ENCODE measurements at regions not wholly inside any gene's neighbourhood (a gene's known extent, or its start where the extent isn't known, plus 50 kb on each side); places are given as distances from the start of the nearest gene placed in this dataset.
"Not testable (repeated sequence)": the region's sequence is repeated elsewhere in the genome, so short reads cannot be mapped to it uniquely, and the experiment has no call there.

DNA sequence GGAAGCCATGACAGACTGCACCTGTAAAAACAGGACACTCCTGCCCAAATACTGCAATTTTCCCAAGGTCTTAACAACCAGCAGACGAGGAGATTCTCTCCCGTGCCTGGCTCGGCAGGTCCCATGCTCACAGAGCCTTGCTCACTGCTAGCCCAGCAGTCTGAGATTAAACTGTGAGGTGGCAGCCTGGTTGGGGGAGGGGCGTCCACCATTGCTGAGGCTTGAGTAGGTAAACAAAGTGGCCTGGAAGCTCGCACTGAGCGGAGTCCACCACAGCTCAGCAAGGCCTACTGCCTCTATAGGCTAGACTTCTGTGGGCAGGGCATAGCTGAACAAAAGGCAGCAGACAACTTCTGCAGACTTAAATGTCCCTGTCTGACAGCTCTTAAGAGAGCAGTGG, 80.3 kb downstream of the ANXA5 start:
- not testable (repeated sequence) for DNase-seq

DNA sequence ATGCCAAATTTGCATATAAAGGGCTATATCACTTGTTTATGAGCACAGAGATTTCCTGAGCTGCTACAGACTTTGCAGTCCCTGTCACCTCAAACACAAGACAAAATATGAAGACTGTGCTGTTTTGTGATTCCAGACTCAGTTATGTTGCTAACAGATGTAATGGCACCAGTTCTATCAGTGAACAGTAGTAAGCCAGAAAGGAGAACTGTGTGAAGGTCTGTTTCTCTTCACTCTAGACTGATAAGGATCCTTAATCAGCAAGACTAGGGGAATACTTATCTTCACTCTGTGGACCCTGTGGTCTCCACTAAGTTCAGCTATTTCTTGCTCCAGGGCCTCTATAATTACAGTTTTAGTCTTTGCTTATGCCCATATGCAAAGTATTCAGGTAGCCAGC, 82.7 kb downstream of the ANXA5 start:
- DNase-seq, result no peak

DNA sequence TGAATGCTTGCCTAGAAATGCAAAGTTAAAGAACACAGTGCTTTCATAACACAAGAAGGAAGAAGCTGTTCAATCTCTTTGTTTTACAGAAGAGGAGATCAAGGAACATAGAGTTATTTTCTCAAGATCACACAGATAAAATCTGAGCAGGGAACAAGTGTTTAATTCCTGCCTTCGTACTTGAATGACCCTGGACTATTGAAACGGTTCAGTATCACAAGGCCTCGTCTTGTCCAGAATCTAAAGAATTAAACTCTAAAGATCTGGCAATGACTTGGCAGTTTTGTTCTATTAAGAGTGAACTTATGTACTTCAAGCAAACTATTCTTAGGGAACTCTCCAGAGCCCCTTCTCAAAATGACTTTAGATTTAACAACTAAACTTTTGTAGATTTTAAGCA, 97.7 kb downstream of the ANXA5 start:
- DNase-seq, result no peak

DNA sequence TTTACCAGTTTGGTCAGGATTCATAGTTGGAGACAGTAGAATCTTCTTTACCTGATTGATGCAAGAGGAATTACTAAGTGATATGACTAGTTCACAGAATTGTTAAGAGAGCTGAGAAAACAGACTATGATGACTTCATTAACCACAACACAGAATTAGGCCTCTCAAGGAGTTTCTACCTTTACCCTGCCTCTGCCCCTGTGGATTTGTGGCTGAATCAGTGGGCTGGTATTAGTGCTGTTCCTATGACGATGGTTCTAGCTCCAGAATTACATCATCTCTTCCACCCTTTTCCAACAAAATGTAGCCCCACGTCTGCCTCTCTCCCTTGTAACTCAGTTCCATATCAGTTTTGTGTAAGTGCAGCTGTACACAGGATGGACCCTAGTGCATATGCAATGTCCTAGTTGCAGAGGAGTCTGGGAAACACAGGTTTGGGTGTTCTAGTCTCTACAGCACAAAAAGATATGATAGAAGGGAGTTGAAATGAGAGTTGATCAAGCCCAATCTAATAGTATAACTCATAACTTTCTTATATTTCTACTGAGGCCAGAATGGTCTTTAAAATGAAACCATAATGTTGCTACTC, 99.3 kb downstream of the ANXA5 start:
- peak; percentile 95 for DNase-seq

DNA sequence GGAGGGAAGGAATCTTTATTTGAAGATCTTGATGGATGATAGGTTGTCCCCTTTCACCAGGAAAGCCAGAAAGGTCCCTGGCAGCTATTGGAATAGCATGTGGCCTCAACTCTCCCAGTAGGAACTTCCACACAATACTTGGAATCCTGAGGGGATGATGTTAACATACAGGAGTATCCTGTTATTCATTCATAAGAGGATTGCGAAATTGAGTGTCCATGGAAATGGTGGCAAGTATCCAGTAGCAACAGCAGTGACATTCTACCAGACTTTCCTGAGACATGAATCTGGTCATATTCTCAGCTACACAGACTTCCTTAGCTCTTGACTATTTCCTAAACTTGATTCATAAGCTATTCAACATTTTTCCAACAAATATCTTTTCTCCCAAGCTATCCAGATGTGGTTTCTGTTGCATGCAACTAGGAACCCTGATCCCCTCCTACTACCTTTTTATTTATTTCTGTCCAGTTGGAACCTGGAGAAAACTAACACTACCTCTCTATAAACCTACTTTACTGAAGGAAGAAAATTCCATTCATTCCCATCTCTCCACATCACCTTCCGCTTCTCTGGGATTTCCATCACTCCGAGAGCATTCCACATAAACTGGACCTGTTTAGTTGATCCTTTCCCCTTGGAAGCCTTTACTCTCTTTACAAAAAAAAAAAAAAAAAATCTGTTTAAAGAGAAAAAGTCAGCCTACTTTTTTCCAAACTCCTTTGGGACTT, 101.8 kb downstream of the ANXA5 start:
- DNase-seq, result peak; percentile 94

DNA sequence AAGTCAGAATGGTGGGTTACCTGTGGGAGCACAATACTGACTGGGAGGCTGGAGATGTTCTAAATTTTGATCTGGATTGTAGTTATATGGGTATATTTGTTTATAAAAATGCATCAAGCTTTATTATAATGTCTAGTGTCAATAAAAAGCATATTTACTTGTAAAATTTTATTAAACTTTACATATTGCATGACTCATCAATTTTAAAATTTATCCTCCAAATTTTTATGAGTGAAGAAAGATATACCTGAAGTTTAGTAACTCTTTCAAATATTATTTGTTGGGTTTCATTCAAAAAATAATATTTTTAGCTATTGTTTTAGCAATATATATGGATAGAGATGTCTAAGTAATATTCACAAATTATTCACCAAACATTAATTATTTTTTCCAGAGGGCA, 103.0 kb downstream of the ANXA5 start:
- DNase-seq, result no peak

DNA sequence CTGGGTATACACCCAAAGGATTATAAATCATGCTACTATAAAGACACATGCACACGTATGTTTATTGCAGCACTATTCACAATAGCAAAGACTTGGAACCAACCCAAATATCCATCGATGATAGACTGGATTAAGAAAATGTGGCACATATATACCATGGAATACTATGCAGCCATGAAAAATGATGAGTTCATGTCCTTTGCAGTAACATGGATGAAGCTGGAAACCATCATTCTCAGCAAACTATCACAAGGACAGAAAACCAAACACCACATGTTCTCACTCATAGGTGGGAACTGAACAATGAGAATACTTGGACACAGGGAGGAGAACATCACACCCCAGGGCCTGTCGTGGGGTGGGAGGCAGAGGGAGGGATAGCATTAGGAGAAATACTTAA, 104.5 kb downstream of the ANXA5 start:
- not testable (repeated sequence) for DNase-seq

DNA sequence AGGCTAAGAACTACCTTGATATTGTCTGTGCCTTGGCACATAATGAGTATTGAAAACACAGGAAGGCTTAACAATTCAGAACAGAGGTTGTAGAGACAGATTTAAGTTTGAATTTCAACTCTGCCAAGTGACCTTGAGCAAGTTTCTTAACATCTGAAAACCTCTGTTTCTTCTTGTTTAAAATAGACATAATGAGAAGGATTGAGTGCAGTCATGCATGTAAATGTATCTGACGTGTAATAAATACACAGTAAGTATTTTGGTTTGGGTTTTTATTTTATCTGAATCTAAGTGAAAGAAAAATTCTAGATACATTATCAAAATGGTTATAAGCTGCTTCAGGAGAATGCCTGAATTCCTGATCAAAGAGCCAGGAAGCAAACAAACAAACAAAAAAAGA, 111.9 kb downstream of the ANXA5 start:
- DNase-seq, result no peak

DNA sequence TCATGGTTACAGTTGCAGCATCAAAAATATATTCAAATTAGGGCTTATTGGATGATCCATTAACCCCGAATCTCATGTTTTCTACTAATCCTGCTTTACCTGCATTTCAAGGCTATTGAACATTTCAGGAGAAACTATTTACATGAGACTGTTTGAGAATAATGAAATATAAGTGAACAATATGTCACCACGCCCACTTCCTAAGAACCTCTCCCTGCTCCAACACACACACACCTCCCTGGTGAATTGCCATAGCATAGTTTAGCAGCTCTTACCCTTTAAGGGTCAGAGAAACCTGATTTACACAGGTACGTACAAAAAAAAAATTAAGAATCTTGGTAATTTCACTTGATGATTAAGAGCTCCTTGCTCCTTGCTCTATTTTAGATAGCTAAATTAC, 113.4 kb downstream of the ANXA5 start:
- no peak for DNase-seq

DNA sequence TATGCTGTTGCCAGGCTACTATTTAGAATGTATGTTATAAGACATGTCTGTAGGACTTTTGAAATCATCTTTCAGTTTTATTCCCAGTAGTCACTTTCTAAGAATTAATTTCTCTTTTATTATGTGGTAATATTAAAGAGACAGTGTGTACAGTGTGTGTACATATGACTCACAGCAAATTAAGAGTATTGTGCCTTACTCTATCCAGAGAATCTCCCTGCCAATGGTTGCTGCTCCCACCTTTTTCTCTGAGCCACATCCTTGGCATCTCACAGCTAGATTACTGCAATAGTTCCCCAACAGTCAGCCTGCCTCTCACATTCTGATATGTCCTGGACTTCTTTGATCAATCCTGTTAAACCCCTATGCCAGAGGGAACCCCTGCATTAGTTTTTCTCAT, 114.5 kb downstream of the ANXA5 start:
- DNase-seq, result no peak

DNA sequence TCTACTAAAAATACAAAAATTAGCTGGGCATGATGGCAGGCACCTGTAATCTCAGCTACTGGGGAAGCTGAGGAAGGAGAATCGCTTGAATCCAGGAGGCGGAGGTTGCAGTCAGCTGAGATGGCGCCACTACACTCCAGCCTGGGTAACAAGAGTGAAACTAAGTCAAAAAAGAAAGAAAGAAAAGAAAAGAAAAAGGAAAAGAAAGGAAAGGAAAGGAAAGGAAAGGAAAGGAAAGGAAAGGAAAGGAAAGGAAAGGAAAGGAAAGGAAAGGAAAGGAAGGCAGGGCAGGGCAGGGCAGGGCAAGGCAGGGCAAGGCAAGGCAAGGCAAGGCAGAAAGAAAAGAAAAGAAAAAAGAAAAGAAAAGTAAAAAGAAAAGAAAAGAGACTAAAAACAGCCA, 121.4 kb downstream of the ANXA5 start:
- DNase-seq, result not testable (repeated sequence)

DNA sequence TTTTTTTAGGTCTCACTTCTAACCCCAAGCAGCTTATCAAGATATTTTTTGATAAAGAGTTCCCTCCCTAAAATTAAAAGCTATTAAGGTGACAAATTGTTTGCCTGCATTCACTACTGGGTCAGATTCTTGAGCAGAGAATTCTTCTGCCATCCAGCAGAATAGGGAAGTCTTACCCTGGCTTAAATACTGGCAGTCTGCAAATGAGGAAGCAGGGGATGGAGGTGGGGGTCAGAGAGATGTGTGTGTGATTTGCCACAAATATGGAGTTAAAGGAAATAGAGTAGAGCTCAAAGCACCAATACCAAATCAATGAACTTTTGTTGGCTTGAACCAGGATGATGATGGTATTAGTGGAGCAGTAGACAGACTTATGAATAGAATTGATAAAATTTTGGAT, 122.2 kb downstream of the ANXA5 start:
- DNase-seq, result no peak

DNA sequence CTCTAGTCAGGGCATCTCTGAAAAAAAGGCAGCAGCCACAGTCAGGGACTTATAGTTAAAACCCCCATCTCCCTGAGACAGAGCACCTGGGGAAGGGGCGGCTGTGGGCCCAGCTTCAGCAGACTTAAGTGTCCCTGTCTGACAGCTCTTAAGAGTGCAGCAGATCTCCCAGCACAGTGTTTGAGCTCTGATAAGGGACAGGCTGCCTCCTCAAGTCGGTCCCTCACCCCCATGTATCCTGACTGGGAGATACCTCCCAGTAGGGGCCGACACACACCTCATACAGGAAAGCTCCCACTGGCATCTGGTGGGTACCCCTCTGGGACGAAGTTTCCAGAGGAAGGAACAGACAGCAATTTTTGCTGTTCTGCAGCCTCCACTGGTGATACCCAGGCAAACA, 129.0 kb downstream of the ANXA5 start:
- no peak for DNase-seq

DNA sequence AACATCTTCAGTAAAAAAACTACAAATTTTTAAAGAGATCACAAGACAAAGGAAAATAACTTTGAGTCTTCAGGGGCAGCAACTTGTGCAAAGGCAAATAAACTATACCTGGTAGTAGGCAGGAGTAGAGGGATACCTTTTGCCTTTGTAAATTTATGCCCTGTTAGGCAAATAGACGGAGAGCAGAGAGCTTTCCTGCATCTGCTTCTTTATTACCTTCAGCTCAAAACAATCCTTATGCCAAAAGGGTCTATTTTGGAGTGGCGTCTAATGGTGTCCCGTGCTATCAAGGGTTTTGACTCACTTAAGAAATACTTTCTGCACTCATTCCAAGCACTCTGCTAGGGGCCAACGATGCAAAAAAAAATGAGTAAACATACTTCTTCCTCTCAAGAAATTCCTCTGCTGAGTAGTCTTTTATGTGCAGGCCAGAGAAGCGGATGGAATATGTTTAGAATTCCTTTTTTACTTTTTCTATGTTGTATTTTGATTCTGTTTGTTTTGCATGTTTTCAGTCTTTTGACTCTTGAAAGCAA, 131.9 kb downstream of the ANXA5 start:
- DNase-seq, result peak; percentile 16

DNA sequence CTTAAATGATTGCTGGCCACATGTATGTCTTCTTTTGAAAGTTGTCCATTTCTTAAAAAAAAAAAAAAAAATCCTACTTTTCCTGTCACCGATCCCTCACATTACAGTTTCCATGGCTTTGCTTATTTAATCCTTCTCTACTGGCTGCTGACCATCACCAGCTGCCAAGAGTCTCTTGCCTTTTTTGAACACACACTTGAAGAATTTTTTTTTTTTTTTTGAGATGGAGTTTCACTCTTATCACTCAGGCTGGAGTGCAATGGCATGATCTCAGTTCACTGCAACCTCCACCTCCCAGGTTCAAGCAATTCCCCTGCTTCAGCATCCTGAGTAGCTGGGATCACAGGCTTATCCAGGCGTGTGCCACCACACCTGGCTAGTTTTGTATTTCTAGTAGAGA, 134.0 kb downstream of the ANXA5 start:
- no peak for DNase-seq

DNA sequence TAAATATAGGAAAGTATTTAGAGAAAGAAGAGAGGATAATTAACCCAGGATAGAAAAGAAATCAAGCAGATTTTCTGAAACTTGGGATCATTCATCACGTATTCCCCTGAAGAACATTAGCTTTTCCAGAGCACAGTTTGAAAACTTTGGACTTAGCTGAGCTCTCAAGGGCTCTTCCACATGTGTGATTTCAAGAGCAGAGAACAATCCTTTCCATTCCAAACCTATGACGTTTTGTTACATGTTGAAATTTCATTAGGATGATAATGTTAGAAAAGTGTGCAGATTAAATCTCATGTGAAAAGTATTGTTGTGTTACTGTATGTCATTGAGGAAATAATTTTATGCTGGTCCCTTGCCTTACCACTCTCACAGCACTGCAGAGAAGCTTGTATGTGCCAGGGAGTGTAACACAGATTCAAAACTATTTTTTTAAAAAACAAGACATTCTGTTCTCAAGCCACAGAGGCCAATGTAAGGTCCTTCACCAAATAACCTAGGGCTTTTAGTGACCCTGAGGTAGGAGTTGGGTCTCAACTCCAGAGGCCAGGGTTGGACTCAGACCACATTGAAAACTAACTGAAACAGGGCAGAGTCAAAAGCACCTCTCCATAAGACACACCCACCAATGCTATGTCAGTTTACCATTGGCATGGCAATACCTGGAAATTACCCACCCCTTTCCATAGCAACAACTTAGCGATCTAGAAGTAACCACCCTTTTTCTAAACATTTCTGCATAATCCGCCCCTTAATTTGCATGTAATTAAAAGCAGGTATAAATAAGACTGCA, 141.3 kb downstream of the ANXA5 start:
- DNase-seq, result no peak

DNA sequence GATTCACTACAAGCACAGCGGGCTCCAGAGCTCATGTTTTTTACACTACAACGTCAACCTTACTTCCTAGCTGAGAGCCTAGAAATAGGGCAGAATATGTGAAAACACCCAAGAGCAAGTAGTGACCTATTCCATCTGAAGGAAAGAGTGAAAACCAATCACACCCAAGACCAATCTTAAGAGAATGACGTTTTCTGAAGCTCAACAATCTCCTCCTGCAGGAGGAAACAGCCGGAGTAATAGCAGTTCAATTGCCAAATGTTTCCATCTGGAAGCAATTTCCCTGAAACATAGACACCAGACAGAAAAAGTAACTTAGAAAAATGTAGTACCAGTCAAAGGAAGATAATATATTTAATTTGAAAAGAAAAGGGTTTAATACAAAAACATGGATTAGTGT, 142.4 kb downstream of the ANXA5 start:
- DNase-seq, result no peak

DNA sequence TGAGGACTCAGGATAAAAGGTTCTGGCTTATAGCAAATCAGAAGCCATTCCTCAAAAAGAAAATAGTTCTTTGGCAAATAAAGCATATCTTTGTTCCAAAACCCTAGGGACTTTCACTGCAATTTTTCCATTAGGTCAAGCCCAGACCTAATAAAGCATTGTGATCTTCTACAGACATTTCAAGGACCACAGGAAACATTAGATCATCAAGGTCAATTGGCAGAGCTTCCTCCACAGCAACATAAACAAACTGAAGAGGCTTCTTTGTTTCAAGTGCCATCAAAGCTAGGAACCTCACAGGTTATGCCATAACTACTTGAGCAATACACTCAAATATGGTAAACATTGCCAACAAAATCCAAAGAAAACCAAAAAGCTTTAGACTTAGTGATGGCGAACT, 144.9 kb downstream of the ANXA5 start:
- DNase-seq, result peak; percentile 7

DNA sequence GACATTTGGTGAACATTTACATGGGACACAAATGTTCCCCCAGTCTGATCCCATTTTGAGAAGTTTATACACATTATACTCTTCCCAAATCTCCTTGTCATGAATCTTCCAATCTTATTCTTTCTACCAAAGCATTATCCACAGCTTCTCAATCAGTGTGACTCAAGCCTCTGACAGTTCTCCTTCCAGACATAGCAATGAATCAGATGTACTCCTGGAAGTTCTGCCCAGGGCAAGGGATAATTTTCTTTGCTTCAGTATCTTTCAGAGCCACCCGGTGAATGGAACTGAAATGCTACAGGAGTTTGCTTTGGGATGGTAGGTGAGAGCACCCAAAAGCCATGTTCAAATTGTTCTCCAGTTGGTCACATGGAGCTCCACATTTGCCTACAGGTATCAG, 145.5 kb downstream of the ANXA5 start:
- peak; percentile 13 for DNase-seq

DNA sequence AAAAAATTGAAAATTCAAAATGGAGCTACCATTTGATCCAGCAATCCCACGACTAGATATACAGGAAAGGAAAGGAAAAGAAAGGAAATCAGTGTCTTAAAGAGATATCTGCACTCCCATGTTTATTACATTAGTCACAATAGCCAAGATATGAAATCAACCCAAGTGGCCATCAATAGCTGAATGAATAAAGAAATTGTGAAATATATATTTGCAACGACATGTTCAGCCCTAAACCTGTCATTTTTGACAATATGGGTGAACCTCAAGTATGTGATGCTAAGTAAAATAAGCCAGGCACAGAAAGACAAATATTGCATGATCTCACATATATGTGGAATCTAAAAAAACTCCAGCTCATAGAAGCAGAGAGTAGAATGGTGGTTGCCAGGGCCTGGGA, 155.1 kb downstream of the ANXA5 start:
- no peak for DNase-seq

DNA sequence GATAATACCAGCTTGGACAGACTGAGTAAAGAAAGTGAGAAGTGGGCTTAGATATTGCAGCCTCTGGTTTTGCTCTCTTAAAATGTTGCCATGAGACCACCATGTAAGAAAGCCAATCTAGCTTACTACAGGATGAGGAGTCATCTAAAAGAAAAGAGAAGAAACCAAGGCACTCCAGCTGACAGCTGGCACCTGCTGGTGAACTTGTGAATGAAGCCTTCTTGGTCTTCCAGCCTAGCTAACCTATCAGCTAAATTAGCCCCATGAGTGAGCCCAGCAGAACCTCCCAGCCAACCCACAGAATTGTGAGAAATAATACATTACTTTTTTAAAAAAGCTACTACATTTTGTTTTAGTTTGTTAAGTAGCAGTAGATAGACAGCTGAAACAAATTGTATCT, 154.5 kb upstream of the QRFPR start:
- DNase-seq, result no peak

DNA sequence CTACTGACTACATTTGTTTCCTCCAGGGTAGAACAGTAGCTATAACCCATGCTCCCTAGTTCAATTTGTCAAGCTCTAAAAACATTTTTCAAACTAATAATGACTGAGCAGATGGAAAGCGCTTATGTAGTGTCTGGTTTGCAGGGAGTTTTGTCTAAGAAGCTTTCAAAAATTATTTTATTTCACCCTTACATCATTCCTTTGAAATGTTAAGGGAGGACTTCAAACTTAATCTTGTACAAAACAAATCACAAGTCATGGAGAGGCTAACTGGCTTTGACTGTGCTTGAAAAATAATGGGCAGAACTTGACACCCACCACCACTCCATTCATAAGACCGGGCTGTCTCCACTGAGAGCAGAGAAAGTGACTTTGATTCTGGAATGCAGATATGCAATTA, 153.4 kb upstream of the QRFPR start:
- DNase-seq, result no peak

DNA sequence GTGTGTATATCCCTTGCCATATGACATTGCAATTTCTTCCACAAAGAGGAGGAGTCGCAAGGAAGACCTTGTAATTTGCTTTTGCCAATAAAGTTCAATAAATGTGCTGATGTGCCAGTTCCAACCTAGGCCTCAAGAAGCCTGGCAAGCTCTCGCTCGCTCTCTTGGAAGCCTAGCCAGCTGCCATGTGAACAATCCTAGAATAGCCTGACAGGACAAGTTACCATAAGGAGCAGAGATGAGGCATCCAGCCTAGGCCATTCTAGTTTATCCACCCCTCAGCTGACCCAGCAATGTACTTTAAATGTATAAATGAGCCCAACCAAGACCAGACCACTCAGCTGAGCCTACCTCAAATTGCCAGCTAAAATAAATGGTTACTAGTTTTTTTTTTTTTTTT, 145.7 kb upstream of the QRFPR start:
- DNase-seq, result no peak

DNA sequence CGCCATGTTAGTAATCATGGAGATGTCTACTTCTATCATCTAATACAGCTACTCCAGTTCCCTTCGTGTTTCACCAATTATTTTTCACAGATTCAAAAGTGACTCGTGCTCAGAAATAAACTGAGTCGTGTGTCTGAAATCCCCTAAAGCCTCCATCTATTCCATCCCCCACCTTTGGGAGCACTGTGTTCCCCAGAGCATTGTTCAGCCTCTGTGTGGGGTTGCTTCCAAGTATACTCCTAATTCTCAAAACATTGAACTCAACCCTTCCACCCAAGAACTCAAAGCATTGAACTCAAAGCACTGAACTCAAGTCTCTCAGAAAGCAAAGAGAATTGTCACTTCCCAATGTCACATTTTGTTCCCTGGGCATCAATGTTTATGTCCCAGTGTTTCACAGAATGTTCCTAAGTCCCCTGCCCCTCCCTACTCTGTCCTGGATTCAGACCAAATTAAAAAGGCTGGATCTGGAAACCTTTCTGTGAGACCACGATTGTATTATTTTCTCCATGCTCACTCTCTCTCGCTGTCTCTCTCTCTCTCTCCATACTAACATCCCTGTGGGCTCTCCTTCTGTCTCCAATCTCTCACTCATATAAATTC, 138.5 kb upstream of the QRFPR start:
- no peak for DNase-seq
